WI38 (cell line): ENCODE measurements at regions not wholly inside any gene's neighbourhood (a gene's known extent, or its start where the extent isn't known, plus 50 kb on each side); places are given as distances from the start of the nearest gene placed in this dataset.

Experiments used
- H3K4me3 ChIP-seq: 2 replicates; pipeline ENCODE4 v1.5.1; 2011; ENCODE audit warnings: low read depth, mild to moderate bottlenecking, control low read depth, low read length
- CTCF ChIP-seq: IDR thresholded peaks from 2 replicates; pipeline ENCODE4 v1.5.1; 2012; ENCODE audit warnings: low read depth, mild to moderate bottlenecking, control low read depth, low read length

- H3K4me3 ChIP-seq, result no peak overlapping the region
- no peak for TF ChIP-seq CTCF
These were observed 1092.0 kb upstream of the MAP3K7 start for GRCh38 chr6:91678679-91679446.

- no peak for TF ChIP-seq CTCF
- no peak overlapping the region for H3K4me3 ChIP-seq
These were observed 1085.3 kb upstream of the MAP3K7 start for GRCh38 chr6:91672201-91672600.

- no peak for TF ChIP-seq CTCF
- no peak overlapping the region for H3K4me3 ChIP-seq
These were observed 1083.0 kb upstream of the MAP3K7 start for GRCh38 chr6:91669871-91670268.

GRCh38 chr6:91669154-91669870 is 1082.4 kb upstream of the MAP3K7 start:
- TF ChIP-seq CTCF, result no peak
- H3K4me3 ChIP-seq, result no peak overlapping the region

GRCh38 chr6:91667596-91667995 is 1080.7 kb upstream of the MAP3K7 start:
- TF ChIP-seq CTCF, result no peak
- no peak overlapping the region for H3K4me3 ChIP-seq

GRCh38 chr6:91664327-91664959 is 1077.6 kb upstream of the MAP3K7 start:
- no peak overlapping the region for H3K4me3 ChIP-seq
- no peak for TF ChIP-seq CTCF

- TF ChIP-seq CTCF, result no peak
- no peak overlapping the region for H3K4me3 ChIP-seq
These were observed 1074.0 kb upstream of the MAP3K7 start for GRCh38 chr6:91660893-91661292.
